NCI-H2227 (cell line): ENCODE measurements at regions not wholly inside any gene's neighbourhood (a gene's known extent, or its start where the extent isn't known, plus 50 kb on each side); places are given as distances from the start of the nearest gene placed in this dataset.

Experiments used
- DNase-seq: peaks from one replicate; lab custom pipeline; 2025; ENCODE audit not compliant: unreplicated experiment; lab: John Stamatoyannopoulos, UW

DNA sequence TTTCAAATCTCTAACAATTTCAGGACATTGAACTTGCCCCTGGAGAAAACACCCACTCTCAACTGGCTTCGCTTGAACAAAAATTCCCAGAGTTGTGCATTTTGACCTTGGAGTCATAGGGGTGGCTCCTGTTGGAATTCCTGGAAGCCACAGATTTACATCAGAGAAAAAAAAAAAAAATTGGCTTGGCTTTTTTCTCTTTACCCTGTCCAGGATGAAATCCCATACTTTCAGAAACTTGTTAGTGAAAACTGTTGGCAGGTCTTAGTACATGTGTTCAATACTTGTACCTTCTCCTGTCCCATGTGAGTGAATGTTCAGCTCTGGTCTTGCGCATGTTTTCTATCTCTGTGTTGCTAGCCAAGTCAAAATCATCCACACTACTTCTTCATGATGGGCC lies 228.8 kb downstream of the TGFB2 start:
- no peak for DNase-seq

- no peak for DNase-seq
These were observed 229.9 kb downstream of the TGFB2 start for GRCh38 chr1:218575079-218575478.

DNA sequence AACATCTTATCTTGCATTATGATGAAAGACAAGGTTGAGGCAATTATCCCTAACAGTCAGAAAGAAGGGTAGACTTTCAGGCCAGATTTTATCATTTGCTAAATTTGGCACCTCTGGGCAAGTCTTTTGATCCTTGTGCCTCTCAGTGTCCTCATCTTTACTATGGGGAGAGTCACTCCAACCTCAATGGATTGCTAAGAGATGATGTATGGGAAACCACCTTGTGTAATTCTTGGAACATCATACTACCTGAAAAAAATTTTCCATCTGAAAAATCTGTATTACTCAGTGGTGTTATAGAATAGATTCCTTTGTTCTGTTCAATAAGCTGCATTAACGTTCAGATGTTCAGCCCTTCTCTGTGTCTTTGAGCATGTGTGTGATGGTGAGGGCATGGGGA lies 230.7 kb downstream of the TGFB2 start:
- DNase-seq: no peak

GRCh38 chr1:218582646-218583045 lies 237.5 kb downstream of the TGFB2 start:
- DNase-seq: no peak

- no peak for DNase-seq
These were observed 239.5 kb downstream of the TGFB2 start for GRCh38 chr1:218584418-218585155.

GRCh38 chr1:218585511-218586184 lies 240.5 kb downstream of the TGFB2 start:
- peak; percentile 43 for DNase-seq

GRCh38 chr1:218587900-218588299 lies 242.8 kb downstream of the TGFB2 start:
- no peak for DNase-seq

- no peak for DNase-seq
These were observed 243.5 kb downstream of the TGFB2 start for GRCh38 chr1:218588540-218589172.

DNA sequence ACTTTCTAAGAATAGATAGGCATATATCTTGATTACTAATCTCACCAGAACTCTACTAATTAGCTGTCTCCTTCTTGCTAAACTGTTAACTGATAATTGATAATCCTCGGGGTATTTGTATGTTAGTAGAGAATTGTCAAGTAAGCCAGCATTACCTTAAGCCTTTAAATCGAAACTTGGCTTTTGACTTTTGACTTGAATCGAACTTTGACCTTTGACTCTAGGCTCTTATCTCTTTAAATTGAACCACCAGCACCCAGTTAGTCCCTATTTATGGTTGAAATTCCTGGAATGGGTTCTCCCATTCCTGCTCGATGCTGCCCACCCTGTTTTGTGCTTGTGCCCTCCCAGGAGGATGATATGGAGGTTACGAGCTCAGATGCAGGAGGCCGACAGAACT lies 244.4 kb downstream of the TGFB2 start:
- DNase-seq: no peak

GRCh38 chr1:218591966-218592365 lies 246.8 kb downstream of the TGFB2 start:
- no peak for DNase-seq

DNA sequence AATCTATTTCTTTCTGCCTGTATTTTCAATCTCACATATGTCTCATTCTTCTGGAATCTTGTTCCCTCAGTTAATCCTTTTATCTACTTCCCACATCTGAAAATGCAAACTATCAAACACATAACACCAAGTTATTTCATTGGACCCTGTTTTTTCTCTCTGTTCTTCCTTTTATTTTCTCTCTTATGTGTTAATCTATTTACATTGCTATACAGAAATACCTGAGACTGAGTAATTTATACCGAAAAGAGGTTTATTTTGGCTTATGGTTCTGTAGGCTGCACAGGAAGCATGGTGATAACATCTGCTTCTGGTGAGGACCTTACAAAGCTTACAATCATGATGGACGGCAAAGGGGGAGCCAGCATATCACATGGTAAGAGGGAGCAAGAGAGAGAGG lies 247.6 kb downstream of the TGFB2 start:
- no peak for DNase-seq

GRCh38 chr1:218600968-218601367 lies 255.8 kb downstream of the TGFB2 start:
- no peak for DNase-seq

- DNase-seq: no peak
These were observed 259.1 kb downstream of the TGFB2 start for GRCh38 chr1:218604217-218604616.

GRCh38 chr1:218611916-218612585 lies 266.9 kb downstream of the TGFB2 start:
- no peak for DNase-seq

DNA sequence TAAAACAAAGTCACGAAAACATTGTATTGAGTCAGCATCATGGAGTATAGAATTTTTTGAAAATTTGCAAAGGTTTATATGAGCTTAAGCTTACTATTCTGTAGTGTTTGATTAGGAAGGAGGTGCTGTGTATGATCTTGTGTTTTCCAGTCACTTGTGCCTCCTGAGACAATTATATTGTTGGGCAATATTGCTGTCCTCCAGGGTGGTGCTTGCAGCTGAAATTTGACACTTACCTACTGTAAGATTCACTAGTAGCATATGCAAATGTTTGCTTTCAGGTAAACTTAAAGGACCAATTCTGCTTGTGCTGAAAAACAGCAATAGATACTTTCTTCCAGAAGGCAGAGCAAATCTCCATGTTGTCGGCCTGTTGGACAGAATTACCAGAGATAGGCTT lies 268.0 kb downstream of the TGFB2 start:
- no peak for DNase-seq

DNA sequence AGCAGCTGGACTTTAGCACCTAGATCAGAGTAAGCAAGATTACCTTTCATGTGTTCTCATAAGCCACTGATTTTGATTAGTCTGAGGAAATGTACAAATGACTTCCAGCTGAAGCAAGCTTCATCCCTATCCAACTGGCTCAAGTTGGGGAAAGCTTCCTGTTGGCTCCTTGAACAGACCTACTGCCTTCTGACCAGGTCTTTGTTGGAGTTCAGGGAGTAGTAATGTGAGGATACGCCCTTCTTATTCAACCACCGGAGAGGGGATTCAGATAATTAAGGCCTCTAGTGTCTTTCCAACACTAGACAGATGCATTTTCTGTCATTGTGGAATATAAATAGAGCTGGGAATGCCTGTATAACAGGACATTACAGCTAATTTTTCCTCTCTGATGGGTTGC lies 268.9 kb downstream of the TGFB2 start:
- DNase-seq: peak; percentile 15

- DNase-seq: no peak
These were observed 271.5 kb downstream of the TGFB2 start for GRCh38 chr1:218616681-218617080.

GRCh38 chr1:218617986-218618385 lies 272.9 kb downstream of the TGFB2 start:
- no peak for DNase-seq

GRCh38 chr1:218620956-218621355 lies 275.8 kb downstream of the TGFB2 start:
- DNase-seq: no peak

GRCh38 chr1:218624052-218624451 lies 278.9 kb downstream of the TGFB2 start:
- DNase-seq: no peak

DNA sequence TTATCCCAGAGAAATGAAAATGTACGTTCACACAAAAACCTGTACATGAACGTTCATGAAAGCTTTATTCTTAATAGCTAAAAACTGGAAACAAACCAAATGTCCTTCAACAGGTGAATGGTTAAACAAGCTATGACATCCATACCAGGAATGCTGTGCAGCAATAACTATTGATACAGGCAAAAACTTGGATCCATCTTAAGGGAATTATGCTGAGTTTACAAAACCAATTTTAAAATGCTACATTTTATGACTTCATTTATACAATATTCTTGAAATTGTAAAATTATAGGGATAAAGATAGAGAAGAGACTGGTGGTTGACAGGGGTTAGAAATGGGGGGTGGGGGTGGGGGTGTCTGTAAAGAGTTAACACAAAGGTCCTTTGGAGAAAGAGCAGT lies 280.3 kb downstream of the TGFB2 start:
- no peak for DNase-seq
